Neuronal stem cell (in vitro differentiated cells): ENCODE measurements at regions not wholly inside any gene's neighbourhood (a gene's known extent, or its start where the extent isn't known, plus 50 kb on each side); places are given as distances from the start of the nearest gene placed in this dataset.

ENCODE experiments used
- DNase-seq: peaks from one replicate; pipeline ENCODE4 v3.0.0-alpha.2; 2013; ENCODE audit warnings: low spot score
- H2AFZ ChIP-seq: one replicate; pipeline ENCODE4 v1.6.1; 2013; ENCODE audit warnings: mild to moderate bottlenecking, low read length, inconsistent platforms
- H2AK5ac ChIP-seq: 2 replicates; pipeline ENCODE4 v1.6.1; 2013; ENCODE audit warnings: low read depth, mild to moderate bottlenecking, inconsistent platforms, low read length, moderate library complexity, mixed read lengths
- H2BK120ac ChIP-seq: 2 replicates; pipeline ENCODE4 v1.6.1; 2013; ENCODE audit warnings: low read depth, mild to moderate bottlenecking, inconsistent platforms, low read length, moderate library complexity, mixed read lengths
- H2BK12ac ChIP-seq: one replicate; pipeline ENCODE4 v1.6.1; 2013; ENCODE audit warnings: low read length, inconsistent platforms
- H2BK15ac ChIP-seq: 2 replicates; pipeline ENCODE4 v1.6.1; 2013; ENCODE audit warnings: mild to moderate bottlenecking, low read length, inconsistent platforms, mixed read lengths
- H2BK5ac ChIP-seq: one replicate; pipeline ENCODE4 v1.6.1; 2013; ENCODE audit warnings: inconsistent platforms, mild to moderate bottlenecking, low read length, moderate library complexity
- H3K14ac ChIP-seq: one replicate; pipeline ENCODE4 v1.6.1; 2013; ENCODE audit warnings: low read length, inconsistent platforms
- H3K18ac ChIP-seq: 2 replicates; pipeline ENCODE4 v1.6.1; 2013; ENCODE audit warnings: low read length, inconsistent platforms
- H3K23ac ChIP-seq: 2 replicates; pipeline ENCODE4 v1.6.1; 2013; ENCODE audit warnings: low read depth, mild to moderate bottlenecking, mixed read lengths, low read length, inconsistent platforms; ENCODE audit not compliant: poor library complexity
- H3K27ac ChIP-seq: replicated peaks from 3 replicates; pipeline ENCODE4 v1.5.1; 2013; ENCODE audit warnings: low read length, inconsistent platforms
- H3K27me3 ChIP-seq, 3 experiments: 2 replicates each; pipeline ENCODE4 v1.6.1; 2013; ENCODE audit warnings: low read length in 3 of 3, mild to moderate bottlenecking in 2 of 3, inconsistent platforms in 1 of 3, low read depth in 1 of 3, mixed read lengths in 1 of 3, moderate library complexity in 1 of 3; ENCODE audit not compliant: control insufficient read depth in 3 of 3, insufficient read depth in 3 of 3
- H3K36me3 ChIP-seq, 2 donors: replicated peaks in 1 of 2; 2 replicates each; pipeline ENCODE4 v1.6.1; 2013; ENCODE audit warnings: low read length in 2 of 2; ENCODE audit not compliant: control insufficient read depth in 2 of 2, insufficient read depth in 2 of 2
- H3K4ac ChIP-seq: 2 replicates; pipeline ENCODE4 v1.6.1; 2013; ENCODE audit warnings: inconsistent platforms, mild to moderate bottlenecking, low read length, moderate library complexity
- H3K4me1 ChIP-seq, 2 donors: 1 replicate in 1 of 2; 2 replicates in 1 of 2; pipeline ENCODE4 v1.6.1; 2013; ENCODE audit warnings: low read length in 2 of 2, low read depth in 1 of 2; ENCODE audit not compliant: control insufficient read depth in 2 of 2, insufficient read depth in 1 of 2
- H3K4me2 ChIP-seq: one replicate; pipeline ENCODE4 v1.6.1; 2013; ENCODE audit warnings: mild to moderate bottlenecking, low read length, inconsistent platforms; ENCODE audit not compliant: insufficient read depth, poor library complexity, severe bottlenecking
- H3K4me3 ChIP-seq, 2 donors: 2 replicates each; pipeline ENCODE4 v1.5.1; 2013; ENCODE audit warnings: low read length in 2 of 2, mild to moderate bottlenecking in 2 of 2, inconsistent platforms in 1 of 2, moderate library complexity in 1 of 2
- H3K79me1 ChIP-seq: one replicate; pipeline ENCODE4 v1.6.1; 2013; ENCODE audit warnings: low read depth, mild to moderate bottlenecking, inconsistent platforms, low read length, moderate library complexity
- H3K9ac ChIP-seq: one replicate; pipeline ENCODE4 v1.6.1; 2013; ENCODE audit warnings: mild to moderate bottlenecking, low read depth, low read length, inconsistent platforms; ENCODE audit not compliant: poor library complexity
- H3K9me3 ChIP-seq, 2 donors: replicated peaks in 1 of 2; 2 replicates each; pipeline versions ENCODE3 to v1.6.1; 2013; ENCODE audit warnings: low read length in 2 of 2, mild to moderate bottlenecking in 2 of 2, inconsistent platforms in 1 of 2, low read depth in 1 of 2, mixed read lengths in 1 of 2, moderate library complexity in 1 of 2; ENCODE audit not compliant: control insufficient read depth in 2 of 2, insufficient read depth in 1 of 2
- H4K8ac ChIP-seq: one replicate; pipeline ENCODE4 v1.6.1; 2013; ENCODE audit warnings: low read depth, mild to moderate bottlenecking, inconsistent platforms, low read length, moderate library complexity
- H4K91ac ChIP-seq: one replicate; pipeline ENCODE4 v1.6.1; 2013; ENCODE audit warnings: low read length, low read depth, mild to moderate bottlenecking, inconsistent platforms; ENCODE audit not compliant: poor library complexity
- WGBS, 2 donors: extraction: QIAGEN DNeasy Blood & Tissue Kit; methylation state at CpG; one replicate each; pipeline ENCODE4 v1.1.7; 2013; ENCODE audit warnings: missing lambda C conversion rate in 2 of 2, mixed read lengths in 1 of 2; ENCODE audit not compliant: insufficient read length in 2 of 2, insufficient replicate concordance in 1 of 2; ENCODE audit errors: extremely low coverage in 2 of 2; 5-methylcytosine and 5-hydroxymethylcytosine counted together

DNA sequence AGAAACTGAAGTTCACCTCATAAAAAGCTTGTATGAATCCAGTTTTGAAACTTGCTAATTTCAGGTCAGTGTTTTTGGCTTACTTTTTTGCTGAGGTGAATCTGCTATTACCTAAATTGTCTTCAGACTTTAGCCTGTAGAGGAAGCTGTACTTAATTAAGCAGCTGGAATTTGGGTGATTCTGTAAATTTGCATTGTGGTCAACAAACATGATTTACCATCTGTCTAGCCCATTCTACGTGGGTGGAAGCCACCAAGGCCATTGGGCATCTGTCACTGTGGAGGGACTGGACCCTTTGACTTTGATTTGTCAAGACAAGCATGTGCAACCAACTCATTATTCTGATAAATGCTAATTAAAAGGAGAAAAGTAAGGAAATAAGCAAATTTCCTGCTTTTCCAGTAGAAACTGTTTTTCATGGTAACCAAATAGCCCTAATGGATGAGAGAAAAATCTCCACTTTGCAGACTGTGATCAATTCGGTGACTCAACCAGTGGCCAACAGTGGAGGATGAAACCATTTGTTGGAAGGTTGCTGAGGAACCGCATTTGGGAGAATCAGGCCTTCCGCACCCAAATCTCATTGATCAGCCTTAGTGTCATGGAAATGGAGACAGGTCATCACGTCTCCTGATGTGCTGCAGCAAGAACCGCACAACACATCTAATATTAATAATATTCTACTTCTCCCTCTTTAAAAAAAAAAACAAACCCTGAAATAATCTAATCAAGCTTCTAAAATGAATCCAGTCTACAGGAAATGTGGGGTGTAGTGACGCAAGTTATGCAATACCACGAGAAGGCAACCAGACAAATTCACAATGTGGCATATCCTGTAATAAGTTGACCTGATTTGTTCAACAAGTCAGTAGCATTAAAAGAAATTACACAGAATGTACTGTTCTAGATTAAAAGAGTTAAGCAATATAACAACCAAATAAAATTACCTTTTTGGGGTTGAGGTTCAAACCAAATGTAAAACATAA is 54.3 kb downstream of the GARRE1 start:
- Histone ChIP-seq H3K27me3 (no peaks in the 10 kb centered on the region), H3K4me1 (peaks cover 2 to 16% of the 10 kb centered on the region in 2 donors), H2AFZ (no peak overlapping the region), H3K18ac (no peak overlapping the region), H3K4me3 (no peak overlapping the region), H3K9ac (no peak overlapping the region), H2BK120ac (no peak overlapping the region), H2BK5ac (no peak overlapping the region), H3K4ac (no peak overlapping the region), H2BK12ac (no peak overlapping the region), H3K23ac (no peak overlapping the region), H3K79me1 (peaks cover 2% of the 10 kb centered on the region), H3K27ac (no peak overlapping the region), H3K4me2 (no peak overlapping the region), H2AK5ac (no peak overlapping the region), H3K36me3 (peaks cover 3 to 29% of the 10 kb centered on the region in 2 donors), H3K9me3 (no peaks in the 10 kb centered on the region), H4K8ac (no peak overlapping the region), H2BK15ac (no peak overlapping the region), H4K91ac (no peak overlapping the region), H3K14ac (no peak overlapping the region)
- DNase-seq: no peak
- no CpG with 5 or more reads among the region's 8 CpGs for WGBS, 2 donors

DNA sequence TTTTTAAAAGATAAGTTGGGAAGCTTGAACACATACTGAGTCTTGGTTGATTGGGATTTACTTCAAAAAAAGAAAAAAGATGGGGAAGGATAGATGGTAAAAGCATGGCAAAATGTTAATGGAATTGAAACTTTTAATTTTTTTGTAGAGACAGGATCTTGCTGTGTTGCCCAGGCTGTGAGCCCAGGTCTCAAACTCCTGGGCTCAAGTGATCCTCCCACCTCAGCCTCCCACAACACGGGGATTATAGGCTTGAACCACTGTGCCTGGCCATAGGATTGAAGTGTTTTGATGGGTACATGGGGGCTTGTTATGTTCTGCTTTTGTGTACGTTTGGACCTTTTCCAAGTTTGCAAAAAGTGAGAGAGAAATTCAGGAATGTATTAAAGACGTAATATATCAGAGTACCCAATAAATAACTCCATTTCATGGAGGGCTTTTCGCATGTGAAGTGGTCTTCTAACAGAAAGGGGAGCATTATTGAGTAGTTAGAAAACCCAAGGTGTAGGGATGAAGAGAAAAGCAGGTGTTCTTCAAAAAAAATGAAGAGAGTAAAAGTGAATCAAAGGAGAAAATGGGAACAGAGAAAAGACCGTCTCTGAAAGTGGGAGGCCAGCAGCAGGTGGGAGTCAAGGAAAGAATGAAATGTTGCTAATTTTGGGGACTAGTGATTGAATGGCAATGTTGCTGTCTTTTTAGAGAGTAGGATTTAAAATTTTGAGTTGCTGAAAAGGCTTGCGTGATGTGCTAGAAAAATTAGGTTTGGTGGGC is 55.2 kb downstream of the GARRE1 start:
- no peak overlapping the region for H2BK12ac ChIP-seq
- no peak overlapping the region for H2AFZ ChIP-seq
- no peak overlapping the region for H3K27ac ChIP-seq
- H3K14ac ChIP-seq: no peak overlapping the region
- H4K8ac ChIP-seq: no peak overlapping the region
- H3K23ac ChIP-seq: no peak overlapping the region
- no peak overlapping the region for H3K18ac ChIP-seq
- no peak overlapping the region for H4K91ac ChIP-seq
- H2BK15ac ChIP-seq: no peak overlapping the region
- H3K9ac ChIP-seq: no peak overlapping the region
- no peak overlapping the region for H3K4me2 ChIP-seq
- no peak overlapping the region for H2BK120ac ChIP-seq
- H3K4me1 ChIP-seq: peaks cover 3 to 17% of the 10 kb centered on the region in 2 donors
- H2AK5ac ChIP-seq: no peak overlapping the region
- no peak overlapping the region for H3K4me3 ChIP-seq
- peaks cover 2% of the 10 kb centered on the region for H3K79me1 ChIP-seq
- H2BK5ac ChIP-seq: no peak overlapping the region
- H3K4ac ChIP-seq: no peak overlapping the region
- WGBS, 2 donors: no CpG with 5 or more reads among the region's 6 CpGs
- H3K27me3 ChIP-seq: no peaks in the 10 kb centered on the region
- no peaks in the 10 kb centered on the region for H3K9me3 ChIP-seq
- no peak for DNase-seq
- peaks cover 3 to 23% of the 10 kb centered on the region in 2 donors for H3K36me3 ChIP-seq

DNA sequence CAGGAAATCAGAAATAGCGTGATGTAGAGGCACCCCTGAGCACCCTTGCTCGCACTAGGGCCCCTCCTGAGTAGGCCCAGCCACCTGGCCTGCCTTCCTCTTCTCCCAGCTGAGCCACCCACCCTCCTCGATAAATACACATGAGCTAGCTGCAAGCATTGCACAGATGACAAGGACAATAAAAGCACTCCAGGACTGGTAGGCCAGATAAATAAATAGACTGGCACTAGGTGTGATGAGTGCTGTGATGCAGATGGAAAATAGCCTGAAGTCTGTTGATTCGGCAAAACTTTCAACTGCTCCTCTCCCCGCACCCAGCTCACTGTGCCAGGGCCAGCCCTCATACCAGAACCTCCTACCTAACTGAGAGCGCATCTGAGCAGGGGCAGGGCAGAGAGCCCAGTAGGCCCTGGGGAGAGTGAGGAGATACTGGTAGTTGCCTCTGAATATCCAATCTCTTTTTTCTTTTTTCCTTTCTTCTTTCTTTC is 54.5 kb upstream of the GPI start:
- H3K9ac ChIP-seq: no peak overlapping the region
- no peak overlapping the region for H2BK12ac ChIP-seq
- H4K8ac ChIP-seq: no peak overlapping the region
- no peak overlapping the region for H3K4ac ChIP-seq
- no peak overlapping the region for H4K91ac ChIP-seq
- H3K4me3 ChIP-seq: no peak overlapping the region
- H3K18ac ChIP-seq: peak overlapping the region; percentile 15
- no peaks in the 10 kb centered on the region for H3K27me3 ChIP-seq
- WGBS, 2 donors: no CpG with 5 or more reads among the region's 6 CpGs
- no peak overlapping the region for H2AK5ac ChIP-seq
- H3K4me2 ChIP-seq: no peak overlapping the region
- H3K9me3 ChIP-seq: no peaks in the 10 kb centered on the region
- H2AFZ ChIP-seq: no peak overlapping the region
- peaks cover 3 to 25% of the 10 kb centered on the region in 2 donors for H3K36me3 ChIP-seq
- H3K27ac ChIP-seq: no peak overlapping the region
- no peak overlapping the region for H2BK5ac ChIP-seq
- no peak overlapping the region for H2BK15ac ChIP-seq
- no peak for DNase-seq
- H3K4me1 ChIP-seq: peaks cover 2 to 11% of the 10 kb centered on the region in 2 donors
- H2BK120ac ChIP-seq: no peak overlapping the region
- no peak overlapping the region for H3K23ac ChIP-seq
- no peak overlapping the region for H3K14ac ChIP-seq
- H3K79me1 ChIP-seq: peaks cover 2% of the 10 kb centered on the region

DNA sequence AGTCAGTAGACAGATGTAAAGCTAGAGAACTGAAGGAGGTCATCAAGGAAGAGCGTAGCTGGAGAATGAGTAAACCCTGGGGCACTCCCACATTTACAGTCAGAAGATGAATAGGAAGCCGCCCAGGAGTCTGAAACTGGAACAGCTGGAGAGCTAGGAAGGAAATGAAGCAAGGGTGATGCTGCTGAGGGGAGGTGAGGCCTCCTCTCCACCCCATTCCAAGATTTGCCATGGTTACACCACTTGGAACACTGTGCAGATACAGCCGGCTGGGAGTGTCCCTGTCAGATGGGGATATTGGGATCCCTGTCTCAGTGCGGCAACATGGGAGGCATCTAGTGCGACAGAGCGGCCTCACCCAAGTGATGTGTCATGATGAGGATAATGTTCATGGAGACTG is 51.8 kb upstream of the GPI start:
- no peak overlapping the region for H2BK5ac ChIP-seq
- H2BK12ac ChIP-seq: no peak overlapping the region
- H3K4me1 ChIP-seq: peaks cover 2% of the 10 kb centered on the region in 2 donors
- no peaks in the 10 kb centered on the region for H3K27me3 ChIP-seq
- no peaks in the 10 kb centered on the region for H3K9me3 ChIP-seq
- H4K91ac ChIP-seq: no peak overlapping the region
- H3K27ac ChIP-seq: no peak overlapping the region
- H3K36me3 ChIP-seq: peaks cover 0 to 13% of the 10 kb centered on the region in 2 donors
- no peak overlapping the region for H3K4me2 ChIP-seq
- H2AFZ ChIP-seq: no peak overlapping the region
- H3K23ac ChIP-seq: no peak overlapping the region
- H3K79me1 ChIP-seq: peaks cover 2% of the 10 kb centered on the region
- H2BK15ac ChIP-seq: no peak overlapping the region
- DNase-seq: no peak
- H2AK5ac ChIP-seq: no peak overlapping the region
- no CpG with 5 or more reads among the region's 6 CpGs for WGBS, 2 donors
- H4K8ac ChIP-seq: no peak overlapping the region
- H3K14ac ChIP-seq: no peak overlapping the region
- H3K18ac ChIP-seq: no peak overlapping the region
- H2BK120ac ChIP-seq: no peak overlapping the region
- no peak overlapping the region for H3K4me3 ChIP-seq
- H3K9ac ChIP-seq: no peak overlapping the region
- H3K4ac ChIP-seq: no peak overlapping the region
